ENCODE measurements at regions not wholly inside any gene's neighbourhood (a gene's known extent, or its start where the extent isn't known, plus 50 kb on each side); places are given as distances from the start of the nearest gene placed in this dataset.

- Histone ChIP-seq H2AFZ (ENCODE audit: insufficient read depth, low read depth, low read length, poor library complexity, severe bottlenecking) (no peak overlapping the region), H3K27ac (ENCODE audit: low read length in 2 of 2) (no peak overlapping the region), H3K4me3 (ENCODE audit: control extremely low read depth in 1 of 5, extremely low read depth in 1 of 5, insufficient read depth in 1 of 5, low read depth in 2 of 5, low read length in 4 of 5) (no peak overlapping the region), H3K4me2 (replicated peaks; ENCODE audit: low read depth, low read length, poor library complexity, severe bottlenecking) (no peak overlapping the region), H4K20me1 (ENCODE audit: control insufficient read depth, insufficient read depth, low read length, poor library complexity, severe bottlenecking) (no peaks in the 10 kb centered on the region), H3K79me2 (ENCODE audit: control insufficient read depth, insufficient read depth, low read length) (no peaks in the 10 kb centered on the region), H3K36me3 (replicated peaks in 1 of 2; ENCODE audit: control extremely low read depth in 1 of 2, control insufficient read depth in 1 of 2, extremely low read depth in 1 of 2, insufficient read depth in 2 of 2, low read length in 1 of 2) (no peaks in the 10 kb centered on the region), H3K9me3 (ENCODE audit: control extremely low read depth in 1 of 3, control insufficient read depth in 2 of 3, insufficient read depth in 1 of 3, low read length in 2 of 3) (no peaks in the 10 kb centered on the region), H3K27me3 (replicated peaks in 1 of 4; ENCODE audit: control extremely low read depth in 1 of 4, control insufficient read depth in 3 of 4, insufficient read depth in 4 of 4, low read length in 3 of 4) (peaks cover 0 to 10% (median 0%) of the 10 kb centered on the region in 4 experiments), H3K9ac (ENCODE audit: low read length) (no peak overlapping the region), H3K4me1 (ENCODE audit: control insufficient read depth in 2 of 2, insufficient read depth in 2 of 2, low read length in 2 of 2) (peaks cover 10 to 11% of the 10 kb centered on the region in 2 donors)
- no peak for DNase-seq
- ChIA-PET POLR2A (no interaction called here), CTCF (interaction anchor here (0.7 kb wide), 1 partner anchor 13 kb away, joined by 4 read pairs; no protein-coding TSS in a partner anchor)
- intact Hi-C loops (cut with micrococcal nuclease) = no loop called here
- Mint-ChIP-seq H3K9me3 (ENCODE audit: insufficient read depth) (peaks cover 3% of the 10 kb centered on the region), H3K4me3 (no peak overlapping the region), H3K27me3 (peaks cover 18% of the 10 kb centered on the region), H3K4me1 (peaks cover 8% of the 10 kb centered on the region), H3K27ac (no peak overlapping the region)
- WGBS (ENCODE audit: insufficient coverage) = 88% methylated on average over 1 of the region's 2 CpGs
- TF ChIP-seq, protein P1, sequence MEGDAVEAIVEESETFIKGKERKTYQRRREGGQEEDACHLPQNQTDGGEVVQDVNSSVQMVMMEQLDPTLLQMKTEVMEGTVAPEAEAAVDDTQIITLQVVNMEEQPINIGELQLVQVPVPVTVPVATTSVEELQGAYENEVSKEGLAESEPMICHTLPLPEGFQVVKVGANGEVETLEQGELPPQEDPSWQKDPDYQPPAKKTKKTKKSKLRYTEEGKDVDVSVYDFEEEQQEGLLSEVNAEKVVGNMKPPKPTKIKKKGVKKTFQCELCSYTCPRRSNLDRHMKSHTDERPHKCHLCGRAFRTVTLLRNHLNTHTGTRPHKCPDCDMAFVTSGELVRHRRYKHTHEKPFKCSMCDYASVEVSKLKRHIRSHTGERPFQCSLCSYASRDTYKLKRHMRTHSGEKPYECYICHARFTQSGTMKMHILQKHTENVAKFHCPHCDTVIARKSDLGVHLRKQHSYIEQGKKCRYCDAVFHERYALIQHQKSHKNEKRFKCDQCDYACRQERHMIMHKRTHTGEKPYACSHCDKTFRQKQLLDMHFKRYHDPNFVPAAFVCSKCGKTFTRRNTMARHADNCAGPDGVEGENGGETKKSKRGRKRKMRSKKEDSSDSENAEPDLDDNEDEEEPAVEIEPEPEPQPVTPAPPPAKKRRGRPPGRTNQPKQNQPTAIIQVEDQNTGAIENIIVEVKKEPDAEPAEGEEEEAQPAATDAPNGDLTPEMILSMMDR (IDR thresholded peaks at IDR 0.05) = no peak
- TF ChIP-seq EZH2 (IDR thresholded peaks at IDR 0.05; ENCODE audit: borderline replicate concordance, insufficient read depth, low read depth, low read length, poor library complexity, severe bottlenecking) = no peak
- no peak for ATAC-seq (ENCODE audit: low read depth)
Observed at GRCh38 chr1:212554401-212554800, 54.2 kb upstream of the ATF3 start.

- H3K27ac Mint-ChIP-seq = no peak overlapping the region
- Histone ChIP-seq H3K9ac (ENCODE audit: low read length) (no peak overlapping the region), H3K36me3 (replicated peaks in 1 of 2; ENCODE audit: control extremely low read depth in 1 of 2, control insufficient read depth in 1 of 2, extremely low read depth in 1 of 2, insufficient read depth in 2 of 2, low read length in 1 of 2) (no peaks in the 10 kb centered on the region), H3K27ac (ENCODE audit: low read length in 2 of 2) (no peak overlapping the region), H3K9me3 (ENCODE audit: control extremely low read depth in 1 of 3, control insufficient read depth in 2 of 3, insufficient read depth in 1 of 3, low read length in 2 of 3) (no peaks in the 10 kb centered on the region), H4K20me1 (ENCODE audit: control insufficient read depth, insufficient read depth, low read length, poor library complexity, severe bottlenecking) (no peaks in the 10 kb centered on the region), H3K27me3 (replicated peaks in 1 of 4; ENCODE audit: control extremely low read depth in 1 of 4, control insufficient read depth in 3 of 4, insufficient read depth in 4 of 4, low read length in 3 of 4) (peaks cover 0 to 5% (median 0%) of the 10 kb centered on the region in 4 experiments), H3K4me3 (ENCODE audit: control extremely low read depth in 1 of 5, extremely low read depth in 1 of 5, insufficient read depth in 1 of 5, low read depth in 2 of 5, low read length in 4 of 5) (no peak overlapping the region), H3K4me2 (replicated peaks; ENCODE audit: low read depth, low read length, poor library complexity, severe bottlenecking) (no peak overlapping the region), H3K79me2 (ENCODE audit: control insufficient read depth, insufficient read depth, low read length) (no peaks in the 10 kb centered on the region), H3K4me1 (ENCODE audit: control insufficient read depth in 2 of 2, insufficient read depth in 2 of 2, low read length in 2 of 2) (peaks cover 12% of the 10 kb centered on the region in 2 donors), H2AFZ (ENCODE audit: insufficient read depth, low read depth, low read length, poor library complexity, severe bottlenecking) (no peak overlapping the region)
- ATAC-seq (ENCODE audit: low read depth) (no peak), DNase-seq (no peak)
- no peak overlapping the region for H3K4me3 Mint-ChIP-seq
- CTCF ChIA-PET = interaction anchor here (0.6 kb wide), 1 partner anchor 147 kb away, joined by 4 read pairs; no protein-coding TSS in a partner anchor
- TF ChIP-seq, protein P1 (IDR thresholded peaks at IDR 0.05) = no peak
- TF ChIP-seq EZH2 (IDR thresholded peaks at IDR 0.05; ENCODE audit: borderline replicate concordance, insufficient read depth, low read depth, low read length, poor library complexity, severe bottlenecking) = no peak
- H3K4me1 Mint-ChIP-seq = peaks cover 13% of the 10 kb centered on the region
- peaks cover 18% of the 10 kb centered on the region for H3K27me3 Mint-ChIP-seq
- 100% methylated on average over 1 of the region's 2 CpGs for WGBS (ENCODE audit: insufficient coverage)
- intact Hi-C loops (cut with micrococcal nuclease) = loop anchor here (5.0 kb wide), 1 partner anchor 123 kb away; the partner anchor contains the start of gene NENF
- POLR2A ChIA-PET = no interaction called here
- peaks cover 3% of the 10 kb centered on the region for H3K9me3 Mint-ChIP-seq (ENCODE audit: insufficient read depth)
Observed at GRCh38 chr1:212555426-212555825, 53.1 kb upstream of the ATF3 start.
